Astrocyte (in vitro differentiated cells and primary cell): ENCODE measurements at regions not wholly inside any gene's neighbourhood (a gene's known extent, or its start where the extent isn't known, plus 50 kb on each side); places are given as distances from the start of the nearest gene placed in this dataset.

Experiments
- EZH2 ChIP-seq: IDR thresholded peaks from 2 replicates; pipeline ENCODE4 v1.6.1; 2012; ENCODE audit warnings: mild to moderate bottlenecking, low read length, inconsistent platforms; ENCODE audit not compliant: insufficient read depth
- TF ChIP-seq, protein P1 (sequence below): IDR thresholded peaks from 2 replicates; pipeline ENCODE4 v1.5.1; 2011; ENCODE audit warnings: low read depth, mild to moderate bottlenecking, inconsistent platforms, low read length, moderate library complexity; ENCODE audit not compliant: insufficient read depth

- TF ChIP-seq, protein P1, sequence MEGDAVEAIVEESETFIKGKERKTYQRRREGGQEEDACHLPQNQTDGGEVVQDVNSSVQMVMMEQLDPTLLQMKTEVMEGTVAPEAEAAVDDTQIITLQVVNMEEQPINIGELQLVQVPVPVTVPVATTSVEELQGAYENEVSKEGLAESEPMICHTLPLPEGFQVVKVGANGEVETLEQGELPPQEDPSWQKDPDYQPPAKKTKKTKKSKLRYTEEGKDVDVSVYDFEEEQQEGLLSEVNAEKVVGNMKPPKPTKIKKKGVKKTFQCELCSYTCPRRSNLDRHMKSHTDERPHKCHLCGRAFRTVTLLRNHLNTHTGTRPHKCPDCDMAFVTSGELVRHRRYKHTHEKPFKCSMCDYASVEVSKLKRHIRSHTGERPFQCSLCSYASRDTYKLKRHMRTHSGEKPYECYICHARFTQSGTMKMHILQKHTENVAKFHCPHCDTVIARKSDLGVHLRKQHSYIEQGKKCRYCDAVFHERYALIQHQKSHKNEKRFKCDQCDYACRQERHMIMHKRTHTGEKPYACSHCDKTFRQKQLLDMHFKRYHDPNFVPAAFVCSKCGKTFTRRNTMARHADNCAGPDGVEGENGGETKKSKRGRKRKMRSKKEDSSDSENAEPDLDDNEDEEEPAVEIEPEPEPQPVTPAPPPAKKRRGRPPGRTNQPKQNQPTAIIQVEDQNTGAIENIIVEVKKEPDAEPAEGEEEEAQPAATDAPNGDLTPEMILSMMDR = no peak
- TF ChIP-seq EZH2 = no peak
Measured at GRCh38 chr5:131079232-131079631, 85.8 kb downstream of the HINT1 start.
